SK-N-SH treated with all-trans-retinoic acid at 6 μM for 48 hours (cell line): ENCODE measurements at regions not wholly inside any gene's neighbourhood (a gene's known extent, or its start where the extent isn't known, plus 50 kb on each side); places are given as distances from the start of the nearest gene placed in this dataset.

Source experiments
- ARNTL ChIP-seq: fragments of 450-650 bp; formaldehyde crosslinking; IDR thresholded peaks from 2 replicates; pipeline ENCODE4 v1.5.0; 2020; ENCODE audit warnings: low read depth, mild to moderate bottlenecking, moderate library complexity, borderline replicate concordance
- GLIS3 ChIP-seq: fragments of 250-450 bp; sonication (Bioruptor Pico); IDR thresholded peaks from 2 replicates; pipeline ENCODE4 v1.5.0; 2020; ENCODE audit warnings: mild to moderate bottlenecking, moderate library complexity
- TCF4 ChIP-seq: fragments of 250-450 bp; sonication (Bioruptor Pico); IDR thresholded peaks from 2 replicates; pipeline ENCODE4 v1.8.0; 2021; ENCODE audit warnings: mild to moderate bottlenecking, moderate library complexity, borderline replicate concordance
- ZFP3 ChIP-seq: fragments of 250-450 bp; sonication (Bioruptor Pico); IDR thresholded peaks from 2 replicates; pipeline ENCODE4 v1.5.0; 2020; ENCODE audit warnings: mild to moderate bottlenecking, moderate library complexity
- ZNF565 ChIP-seq: fragments of 450-650 bp; formaldehyde crosslinking; conservative IDR thresholded peaks from 2 replicates; pipeline ENCODE4 v1.5.0; 2020; ENCODE audit warnings: low read depth, mild to moderate bottlenecking, moderate library complexity
- ZNF70 ChIP-seq: fragments of 450-650 bp; formaldehyde crosslinking; IDR thresholded peaks from 2 replicates; pipeline ENCODE4 v1.5.0; 2020; ENCODE audit warnings: mild to moderate bottlenecking, moderate library complexity
- TF ChIP-seq, protein P1 (sequence below): fragments of 250-450 bp; sonication (Bioruptor Pico); IDR thresholded peaks from 2 replicates; pipeline ENCODE4 v1.5.1; 2021; ENCODE audit warnings: mild to moderate bottlenecking, moderate library complexity

DNA sequence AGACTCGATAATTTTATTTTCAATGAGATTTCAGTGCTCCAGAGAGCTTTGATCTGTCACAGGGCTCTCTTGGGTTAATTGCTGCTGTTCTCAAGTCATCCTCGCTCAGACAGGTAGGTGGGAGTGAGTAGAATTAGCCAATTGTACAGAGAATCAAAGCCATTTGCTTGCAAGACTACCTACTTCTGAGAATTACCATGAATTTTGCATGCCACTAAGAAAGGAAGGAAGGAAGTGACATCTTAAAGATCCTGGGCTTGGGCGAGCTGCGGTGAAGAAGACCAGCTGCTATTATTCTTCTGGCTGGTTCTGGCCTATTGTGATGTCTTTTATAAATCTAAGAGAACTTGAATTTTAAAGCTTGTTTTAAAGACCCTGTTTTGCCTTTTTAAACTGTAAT is 154.1 kb upstream of the LPP start:
- TF ChIP-seq ARNTL: no peak
- no peak for TF ChIP-seq ZNF70
- TF ChIP-seq TCF4 (CRISPR knock-in tag): no peak
- TF ChIP-seq GLIS3 (CRISPR knock-in tag): no peak
- TF ChIP-seq ZFP3 (CRISPR knock-in tag): no peak
- TF ChIP-seq, protein P1, sequence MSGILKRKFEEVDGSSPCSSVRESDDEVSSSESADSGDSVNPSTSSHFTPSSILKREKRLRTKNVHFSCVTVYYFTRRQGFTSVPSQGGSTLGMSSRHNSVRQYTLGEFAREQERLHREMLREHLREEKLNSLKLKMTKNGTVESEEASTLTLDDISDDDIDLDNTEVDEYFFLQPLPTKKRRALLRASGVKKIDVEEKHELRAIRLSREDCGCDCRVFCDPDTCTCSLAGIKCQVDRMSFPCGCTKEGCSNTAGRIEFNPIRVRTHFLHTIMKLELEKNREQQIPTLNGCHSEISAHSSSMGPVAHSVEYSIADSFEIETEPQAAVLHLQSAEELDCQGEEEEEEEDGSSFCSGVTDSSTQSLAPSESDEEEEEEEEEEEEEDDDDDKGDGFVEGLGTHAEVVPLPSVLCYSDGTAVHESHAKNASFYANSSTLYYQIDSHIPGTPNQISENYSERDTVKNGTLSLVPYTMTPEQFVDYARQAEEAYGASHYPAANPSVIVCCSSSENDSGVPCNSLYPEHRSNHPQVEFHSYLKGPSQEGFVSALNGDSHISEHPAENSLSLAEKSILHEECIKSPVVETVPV (CRISPR knock-in tag): no peak
- no peak for TF ChIP-seq ZNF565 (CRISPR knock-in tag)
